Mesothelial cell of epicardium (in vitro differentiated cells): ENCODE measurements at regions not wholly inside any gene's neighbourhood (a gene's known extent, or its start where the extent isn't known, plus 50 kb on each side); places are given as distances from the start of the nearest gene placed in this dataset.

Source experiments
- DNase-seq, 2 experiments: peaks; one replicate each; pipeline ENCODE4 v3.0.0; 2021; ENCODE audit warnings: low spot score in 2 of 2; ENCODE audit not compliant: unreplicated experiment in 2 of 2
- H3K27ac Mint-ChIP-seq: 2 replicates; pipeline ENCODE4 v1.8.0; 2021; ENCODE audit warnings: mixed read lengths
- H3K27me3 Mint-ChIP-seq: 2 replicates; pipeline ENCODE4 v1.8.0; 2021; ENCODE audit warnings: low read depth, mixed read lengths
- H3K36me3 Mint-ChIP-seq: 2 replicates; pipeline ENCODE4 v1.8.0; 2021; ENCODE audit warnings: mixed read lengths
- H3K4me1 Mint-ChIP-seq: 2 replicates; pipeline ENCODE4 v1.8.0; 2021; ENCODE audit warnings: mixed read lengths
- H3K4me3 Mint-ChIP-seq: 2 replicates; pipeline ENCODE4 v1.8.0; 2021; ENCODE audit warnings: mild to moderate bottlenecking, moderate library complexity, mixed read lengths
- H3K9me3 Mint-ChIP-seq: 2 replicates; pipeline ENCODE4 v1.8.0; 2021; ENCODE audit warnings: mixed read lengths
- CTCF ChIP-seq: fragments of 200-600 bp; sonication (generic); IDR thresholded peaks from one replicate; pipeline ENCODE4 v1.5.0; 2021; ENCODE audit warnings: antibody characterized with exemption; ENCODE audit not compliant: unreplicated experiment

- DNase-seq, result no peak
- H3K4me3 Mint-ChIP-seq, result no peak overlapping the region
- no peak overlapping the region for H3K27ac Mint-ChIP-seq
- no peaks in the 10 kb centered on the region for H3K36me3 Mint-ChIP-seq
- TF ChIP-seq CTCF, result no peak
- no peaks in the 10 kb centered on the region for H3K9me3 Mint-ChIP-seq
- no peaks in the 10 kb centered on the region for H3K27me3 Mint-ChIP-seq
- peaks cover 37% of the 10 kb centered on the region for H3K4me1 Mint-ChIP-seq
Observed at GRCh38 chr2:240366901-240367300, 68.6 kb upstream of the GPC1 start.

- Mint-ChIP-seq H3K27me3 (no peaks in the 10 kb centered on the region), H3K4me1 (peaks cover 37% of the 10 kb centered on the region), H3K9me3 (no peaks in the 10 kb centered on the region), H3K36me3 (no peaks in the 10 kb centered on the region), H3K4me3 (no peak overlapping the region), H3K27ac (no peak overlapping the region)
- TF ChIP-seq CTCF, result no peak
- DNase-seq, result no peak
Observed at GRCh38 chr2:240367721-240368120, 67.7 kb upstream of the GPC1 start.

GRCh38 chr2:240368781-240369331, 66.6 kb upstream of the GPC1 start:
- H3K27me3 Mint-ChIP-seq, result no peaks in the 10 kb centered on the region
- no peaks in the 10 kb centered on the region for H3K36me3 Mint-ChIP-seq
- no peak overlapping the region for H3K4me3 Mint-ChIP-seq
- no peak for TF ChIP-seq CTCF
- H3K4me1 Mint-ChIP-seq, result peaks cover 35% of the 10 kb centered on the region
- H3K27ac Mint-ChIP-seq, result no peak overlapping the region
- no peaks in the 10 kb centered on the region for H3K9me3 Mint-ChIP-seq
- DNase-seq, result no peak

- H3K27me3 Mint-ChIP-seq, result no peaks in the 10 kb centered on the region
- no peak for TF ChIP-seq CTCF
- H3K4me1 Mint-ChIP-seq, result peaks cover 31% of the 10 kb centered on the region
- no peak overlapping the region for H3K4me3 Mint-ChIP-seq
- no peaks in the 10 kb centered on the region for H3K36me3 Mint-ChIP-seq
- no peaks in the 10 kb centered on the region for H3K9me3 Mint-ChIP-seq
- DNase-seq, result no peak
- H3K27ac Mint-ChIP-seq, result no peak overlapping the region
Observed at GRCh38 chr2:240369335-240369734, 66.1 kb upstream of the GPC1 start.

- peak; percentile 42 to 68 for DNase-seq
- H3K27ac Mint-ChIP-seq, result peak overlapping the region; percentile 73
- TF ChIP-seq CTCF, result no peak
- H3K27me3 Mint-ChIP-seq, result no peaks in the 10 kb centered on the region
- no peaks in the 10 kb centered on the region for H3K9me3 Mint-ChIP-seq
- H3K4me1 Mint-ChIP-seq, result peaks cover 33% of the 10 kb centered on the region
- H3K4me3 Mint-ChIP-seq, result no peak overlapping the region
- no peaks in the 10 kb centered on the region for H3K36me3 Mint-ChIP-seq
Observed at GRCh38 chr2:240369801-240370585, 65.5 kb upstream of the GPC1 start.
